Panc1 (cell line): ENCODE measurements at regions not wholly inside any gene's neighbourhood (a gene's known extent, or its start where the extent isn't known, plus 50 kb on each side); places are given as distances from the start of the nearest gene placed in this dataset. TPM values are rescaled to one million over a fixed set of nuclear protein-coding genes. Genes with fewer than 3 reads are reported as not detected.

Source experiments
- microRNA-seq: library from miRNA; unstranded; fragments of <30 nt; microRNA quantifications from one replicate; pipeline ENCODE4 v1.1.0, GENCODE V29; 2020; ENCODE audit not compliant: unreplicated experiment

Small RNAs in the stretch of these regions (microRNA-seq; reads per million reads assigned to microRNA genes)
- gene MIR1587 (not detected), gene MIR3937 (not detected)
